T1000 (cell line): ENCODE measurements at regions not wholly inside any gene's neighbourhood (a gene's known extent, or its start where the extent isn't known, plus 50 kb on each side); places are given as distances from the start of the nearest gene placed in this dataset.

Source experiments
- DNase-seq: peaks from one replicate; lab custom pipeline; 2025; ENCODE audit warnings: mixed read lengths; lab: John Stamatoyannopoulos, UW

DNA sequence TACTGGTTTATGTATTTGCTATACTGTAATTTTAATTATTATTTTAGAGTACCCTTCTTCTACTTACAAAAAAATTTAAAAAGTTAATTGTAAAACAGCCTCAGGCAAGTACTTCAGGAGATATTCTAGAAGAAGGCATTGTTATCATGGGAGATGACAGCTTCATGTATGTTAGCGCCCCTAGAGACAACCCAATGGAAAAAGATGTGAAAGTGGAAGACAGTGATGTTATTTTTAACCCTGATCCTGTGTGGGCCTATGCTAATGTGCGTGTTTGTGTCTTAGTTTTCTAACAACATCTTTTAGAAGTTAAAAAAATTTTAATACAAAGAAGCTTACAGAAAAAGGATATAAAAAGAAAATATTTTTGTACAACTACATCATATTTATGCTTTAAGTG is 205.0 kb downstream of the FAM76B start:
- DNase-seq: no peak

DNA sequence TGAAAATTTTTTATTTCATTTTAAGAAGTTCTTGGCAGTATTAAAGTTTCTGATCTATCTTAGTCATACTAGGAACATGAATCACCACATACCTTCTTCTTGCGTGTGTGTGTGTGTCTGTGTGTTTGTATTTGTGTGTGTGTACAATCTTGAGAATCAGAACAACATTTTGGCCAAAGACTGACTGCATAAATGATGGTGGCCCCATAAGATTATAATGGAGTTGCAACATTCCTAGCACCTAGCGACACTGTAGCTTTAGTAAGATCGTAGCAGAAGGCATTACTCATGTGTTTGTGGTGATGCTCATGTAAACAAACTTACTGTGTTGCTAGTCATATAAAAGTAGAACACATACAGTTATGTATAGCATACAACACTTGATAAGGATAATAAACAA is 205.4 kb downstream of the FAM76B start:
- DNase-seq: no peak

DNA sequence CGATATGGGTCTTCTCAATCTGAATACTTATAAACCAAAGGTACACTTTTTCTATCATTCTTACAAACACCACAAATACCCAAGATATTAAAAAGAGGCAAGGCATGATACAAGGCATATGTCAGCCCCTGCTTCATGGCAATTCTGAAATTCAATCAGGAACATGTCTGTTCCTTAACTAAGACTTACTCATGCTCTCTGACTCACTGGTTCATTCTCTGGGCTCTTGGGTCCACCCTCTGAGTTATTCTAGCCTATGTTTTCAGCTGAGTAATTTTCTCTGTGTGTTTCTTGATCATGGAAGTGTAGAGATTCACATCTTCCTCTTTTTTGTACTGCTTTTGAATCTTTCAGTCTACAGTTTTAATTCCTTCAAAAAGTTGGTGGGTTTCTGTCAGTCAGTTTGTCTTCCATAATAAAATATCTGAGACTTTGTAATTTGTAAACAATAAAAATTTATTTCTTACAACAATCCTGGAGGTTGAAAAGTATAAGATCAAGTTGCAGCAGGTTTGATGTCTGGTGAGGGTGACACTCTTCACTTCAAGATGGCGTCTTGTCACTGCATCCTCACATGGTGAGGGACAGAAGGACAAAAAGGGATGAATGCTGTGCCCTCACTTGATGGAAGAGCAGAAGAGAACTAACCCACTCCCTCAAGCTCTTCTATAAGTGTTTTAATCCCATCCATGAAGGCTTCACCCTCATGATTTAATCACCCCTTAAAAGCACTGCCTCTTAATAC is 211.7 kb downstream of the FAM76B start:
- no peak for DNase-seq

DNA sequence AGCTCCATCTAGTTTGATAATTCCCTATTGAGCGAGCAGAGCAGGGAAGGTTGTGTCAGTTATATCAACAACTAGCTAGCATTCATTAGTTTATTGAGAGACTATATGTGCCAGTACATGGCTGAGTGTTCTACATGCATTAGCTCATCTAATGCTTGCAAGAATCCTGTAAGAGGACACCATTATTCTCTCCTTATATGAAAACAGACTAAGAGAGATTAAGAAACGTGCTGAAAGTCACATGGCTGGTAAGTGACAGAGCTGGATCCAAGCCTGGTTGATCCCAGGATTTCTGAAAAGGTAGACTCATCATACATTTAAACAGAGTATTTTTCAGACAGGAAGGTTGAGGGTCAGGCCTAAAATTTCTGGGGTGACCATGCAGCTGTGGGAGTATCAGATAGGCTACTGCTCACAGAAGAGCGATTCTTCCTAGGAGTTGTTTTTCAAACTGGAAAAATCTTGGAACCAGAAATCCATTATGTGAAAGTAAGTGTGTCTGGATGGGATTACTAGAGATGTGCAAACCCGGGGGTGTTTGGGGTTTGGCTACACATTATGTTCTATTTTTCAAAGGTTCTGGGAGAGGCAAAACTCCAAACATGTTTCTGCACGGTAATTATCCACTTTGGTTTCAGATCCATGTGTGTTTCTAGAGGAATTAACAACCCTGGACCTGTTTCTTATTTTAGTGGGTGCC is 213.3 kb downstream of the FAM76B start:
- no peak for DNase-seq

DNA sequence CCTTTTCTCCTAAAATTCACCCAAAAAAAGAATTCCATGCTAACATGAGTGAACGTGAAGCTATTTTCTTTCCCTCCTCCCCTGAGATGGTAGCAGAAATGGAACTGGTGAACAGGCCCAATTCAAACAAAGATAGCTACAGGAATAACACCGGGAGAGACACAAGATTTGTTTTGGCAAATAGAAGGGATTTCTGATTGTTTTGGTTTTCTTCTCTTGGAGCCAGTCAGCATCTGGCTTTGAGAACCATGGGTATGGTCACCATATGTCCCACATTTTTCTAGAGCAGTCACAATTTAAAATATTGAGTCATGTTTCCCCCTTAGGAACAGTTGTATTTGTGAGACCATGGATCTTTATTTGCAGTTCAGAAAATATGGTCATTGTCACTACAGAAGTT is 214.1 kb downstream of the FAM76B start:
- DNase-seq: no peak

DNA sequence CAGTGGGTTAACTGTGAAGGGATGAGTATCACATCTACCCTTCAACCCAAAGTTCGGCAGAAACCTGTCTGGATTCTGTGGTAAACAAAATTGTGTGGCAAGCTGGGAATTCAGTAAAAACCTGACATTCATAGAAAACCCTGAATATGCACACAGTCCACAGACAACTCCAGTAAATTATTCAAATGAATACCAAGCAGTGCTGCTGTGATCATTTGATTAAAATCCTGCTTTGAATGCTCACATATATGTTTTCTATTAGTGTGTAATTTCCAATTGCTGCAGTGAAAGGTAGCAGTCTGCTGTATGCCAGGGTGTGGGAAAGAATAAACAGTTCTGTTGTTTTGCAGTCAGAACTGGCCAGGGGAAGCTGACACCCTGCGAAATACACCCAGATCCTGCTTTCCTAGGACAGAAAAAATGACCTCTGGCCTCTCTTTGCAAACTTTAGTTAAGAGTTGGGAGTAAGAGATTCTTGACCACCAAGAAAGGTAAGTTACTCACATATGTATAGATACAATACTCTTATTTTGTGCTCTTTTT is 217.8 kb downstream of the FAM76B start:
- DNase-seq: no peak

DNA sequence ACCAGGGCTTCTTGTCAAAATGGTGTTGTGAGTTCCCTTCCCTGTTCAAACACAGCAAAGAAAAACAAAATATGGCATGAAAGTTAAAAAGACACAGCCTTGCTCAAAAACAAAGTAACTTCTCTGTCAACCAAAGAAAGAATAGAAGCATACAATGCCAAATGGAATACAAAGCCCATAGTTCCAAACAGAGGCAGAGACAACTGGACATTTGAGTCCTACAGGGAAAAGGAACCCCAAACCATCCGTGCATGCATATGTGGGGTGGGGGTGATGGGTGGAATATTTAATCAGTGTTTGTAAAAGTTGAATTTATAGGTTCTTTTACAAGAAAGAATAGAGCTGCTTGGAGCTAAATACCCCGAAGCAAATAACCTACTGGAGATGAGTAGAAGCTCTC is 218.7 kb downstream of the FAM76B start:
- DNase-seq: no peak

DNA sequence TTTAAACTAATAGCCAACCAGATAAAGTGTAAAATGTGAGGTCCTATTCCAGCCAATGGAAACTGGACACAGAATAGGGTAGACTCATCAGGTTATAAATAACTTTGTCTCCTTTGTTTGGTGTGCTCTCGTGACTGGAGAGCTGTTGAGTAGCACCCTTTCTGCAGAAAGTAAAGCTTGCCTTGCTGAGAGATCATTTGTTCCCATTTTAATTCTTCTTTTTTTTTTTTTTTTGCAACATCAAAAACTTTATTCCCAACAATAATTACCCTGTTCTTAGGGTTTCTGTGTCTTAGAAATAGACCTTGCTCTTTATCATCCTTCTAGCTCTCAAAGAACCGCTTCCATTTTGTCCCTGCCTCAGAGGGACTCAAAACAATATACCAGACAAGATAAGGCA is 220.4 kb downstream of the FAM76B start:
- no peak for DNase-seq

DNA sequence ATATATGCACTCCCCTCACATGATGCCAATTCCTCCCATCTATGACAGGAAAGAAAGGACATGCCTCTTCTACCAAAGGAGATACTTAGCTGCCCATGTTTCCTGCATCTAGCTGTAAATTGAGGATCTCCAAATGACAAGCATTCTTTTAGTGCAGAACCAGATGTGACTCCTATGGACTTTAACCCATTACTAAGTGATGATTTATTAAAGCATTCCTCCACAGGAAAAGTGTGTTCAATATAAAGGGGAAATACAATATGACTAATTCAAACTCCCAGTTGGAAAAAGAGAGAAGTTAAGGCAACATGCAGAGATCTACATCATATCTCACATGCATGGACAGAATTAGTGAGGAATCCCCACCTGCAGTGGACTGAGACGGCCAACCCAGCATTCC is 221.3 kb downstream of the FAM76B start:
- DNase-seq: no peak

DNA sequence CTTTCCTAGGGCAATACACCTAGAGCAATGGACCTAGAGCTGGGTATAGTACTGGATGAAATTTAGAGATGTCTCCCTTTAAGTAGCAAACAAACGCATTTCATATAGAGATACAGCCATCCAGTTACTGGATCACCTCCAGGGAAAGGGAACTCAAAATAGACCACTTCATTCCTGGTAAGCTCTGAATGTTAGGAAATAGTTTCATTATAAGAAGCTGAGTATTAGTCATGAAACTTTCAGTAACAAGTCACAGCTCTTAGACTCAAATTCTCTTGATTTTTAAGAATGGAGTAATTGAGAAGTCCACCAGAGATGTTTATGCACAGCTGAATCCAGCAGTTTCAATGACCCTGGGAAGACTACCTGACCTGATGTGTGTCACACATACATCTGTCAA is 221.9 kb downstream of the FAM76B start:
- no peak for DNase-seq

DNA sequence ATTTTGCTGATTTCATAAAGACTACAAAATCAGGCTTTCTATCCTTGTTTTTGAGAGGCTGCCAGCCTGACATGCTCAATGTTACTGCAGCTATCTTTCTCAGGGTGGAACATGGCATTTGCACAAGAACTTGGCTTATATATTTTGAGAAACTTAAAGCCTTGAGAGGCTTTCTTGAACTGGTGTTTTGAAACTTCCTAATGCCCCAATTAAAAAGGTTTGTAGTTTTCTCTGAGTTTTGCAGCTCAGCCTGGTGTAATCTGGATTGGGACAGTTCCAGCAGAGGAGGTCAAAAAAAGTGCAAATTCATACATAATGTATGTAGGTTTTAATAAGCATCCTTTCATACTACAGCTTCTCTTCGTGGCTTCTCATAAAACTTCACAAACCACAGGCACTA is 223.4 kb downstream of the FAM76B start:
- DNase-seq: no peak

DNA sequence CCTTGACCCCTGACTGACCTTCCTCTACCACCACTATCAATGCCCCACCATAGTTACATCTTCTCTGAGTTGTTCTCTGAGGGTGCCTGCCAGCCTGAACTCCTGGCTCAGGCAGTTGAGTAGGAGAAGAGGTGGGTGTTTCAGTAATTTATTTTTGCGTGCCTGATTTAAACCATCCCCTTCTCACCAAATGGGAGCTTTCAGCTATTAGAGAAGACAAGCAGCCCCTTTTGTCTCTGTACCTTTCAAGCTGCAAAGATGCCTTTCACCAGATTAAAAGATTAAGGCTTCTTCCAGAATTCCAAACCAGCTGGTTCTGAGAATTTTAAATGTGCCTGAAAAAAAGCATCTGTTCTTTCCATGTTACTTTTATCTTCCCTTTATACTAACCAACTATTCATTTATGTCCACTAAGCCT is 223.8 kb downstream of the FAM76B start:
- no peak for DNase-seq

DNA sequence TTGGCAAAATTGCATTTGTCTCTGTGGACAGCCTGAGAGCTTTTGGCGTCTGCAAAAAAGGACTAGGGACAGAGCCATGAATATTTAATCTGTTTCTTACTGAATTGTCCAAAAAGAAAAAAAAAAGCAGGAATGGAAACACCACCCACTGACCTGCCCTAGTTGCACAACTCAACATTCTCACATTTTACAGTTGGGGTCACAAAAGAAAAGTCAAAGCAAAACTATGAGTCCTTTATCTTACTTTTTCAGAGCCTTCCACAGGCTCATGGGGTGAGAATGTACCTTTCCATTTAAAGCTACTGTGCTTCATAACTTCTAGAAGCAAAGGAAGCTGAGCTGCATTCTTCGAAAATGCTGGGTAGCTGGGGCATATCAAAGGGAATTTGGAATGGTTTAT is 225.7 kb downstream of the FAM76B start:
- no peak for DNase-seq

DNA sequence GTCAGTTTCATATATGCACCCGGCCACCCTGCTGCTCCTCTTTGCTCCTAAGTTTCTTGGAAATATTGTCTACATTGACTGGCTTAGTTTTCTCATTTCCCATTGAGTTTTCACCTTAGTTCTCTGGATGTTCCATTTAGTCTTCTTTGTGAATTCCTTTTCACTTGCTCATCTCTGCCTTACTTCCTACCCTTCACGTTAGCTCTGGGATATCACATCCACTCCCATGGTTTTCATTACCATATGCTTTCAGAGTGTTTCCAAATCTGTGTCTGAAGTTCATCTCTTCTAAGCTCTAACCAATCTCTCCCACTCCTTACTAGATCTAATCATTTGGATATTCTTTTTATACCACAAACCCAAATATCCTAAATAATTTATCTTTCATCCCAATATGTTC is 226.4 kb downstream of the FAM76B start:
- DNase-seq: no peak

DNA sequence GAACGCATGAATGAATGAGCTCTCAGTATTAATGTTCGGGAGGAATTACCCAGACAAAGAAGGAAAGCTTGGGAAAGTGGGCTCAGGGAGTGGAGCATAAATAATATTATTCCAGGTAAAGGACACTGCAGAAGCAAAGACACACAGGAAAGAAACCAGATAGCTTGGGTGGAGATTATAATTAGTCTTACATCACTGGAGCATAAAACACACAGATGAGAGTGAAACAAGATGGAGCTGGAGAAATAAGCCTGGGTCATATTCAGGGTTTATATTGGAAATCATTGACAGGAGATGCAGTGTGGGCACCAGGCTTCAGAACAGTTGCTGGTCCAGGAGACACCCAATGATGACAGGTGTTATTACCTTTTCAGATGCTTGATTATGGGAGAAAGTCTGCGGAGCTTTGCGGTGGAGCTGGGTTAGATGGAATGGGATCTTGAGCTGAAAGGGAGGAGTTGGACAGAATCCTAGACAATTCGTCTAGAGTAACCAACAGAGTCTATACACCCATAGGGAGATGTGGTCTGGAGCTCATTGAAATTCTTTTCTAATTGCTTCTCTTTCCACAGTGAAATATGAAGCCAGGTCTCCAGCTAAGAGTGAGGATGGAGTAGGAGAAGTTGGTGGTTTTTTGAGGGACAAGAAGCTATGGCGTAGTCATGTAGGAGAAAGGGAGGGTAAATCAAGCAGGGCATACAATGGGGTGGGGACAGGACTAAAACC is 227.2 kb downstream of the FAM76B start:
- DNase-seq: no peak

DNA sequence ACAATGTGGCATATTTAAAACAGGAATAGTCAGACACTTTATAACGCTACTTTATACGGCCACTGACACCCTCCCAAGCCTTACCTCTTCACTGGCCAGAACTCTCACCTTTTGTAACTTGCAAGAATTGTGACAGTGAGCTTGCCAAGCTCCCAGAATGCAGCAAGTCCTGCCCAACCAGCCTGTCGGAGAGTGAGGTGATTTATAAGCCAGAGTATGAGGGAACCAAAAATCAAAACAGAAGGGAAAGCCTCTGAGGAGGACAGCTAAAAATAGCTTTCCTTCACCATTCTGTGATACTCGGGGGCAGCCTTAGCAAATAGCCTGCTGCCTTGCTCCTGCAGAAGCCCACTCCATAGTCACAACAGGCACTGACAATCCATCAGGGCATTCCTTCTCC is 229.7 kb downstream of the FAM76B start:
- DNase-seq: no peak

DNA sequence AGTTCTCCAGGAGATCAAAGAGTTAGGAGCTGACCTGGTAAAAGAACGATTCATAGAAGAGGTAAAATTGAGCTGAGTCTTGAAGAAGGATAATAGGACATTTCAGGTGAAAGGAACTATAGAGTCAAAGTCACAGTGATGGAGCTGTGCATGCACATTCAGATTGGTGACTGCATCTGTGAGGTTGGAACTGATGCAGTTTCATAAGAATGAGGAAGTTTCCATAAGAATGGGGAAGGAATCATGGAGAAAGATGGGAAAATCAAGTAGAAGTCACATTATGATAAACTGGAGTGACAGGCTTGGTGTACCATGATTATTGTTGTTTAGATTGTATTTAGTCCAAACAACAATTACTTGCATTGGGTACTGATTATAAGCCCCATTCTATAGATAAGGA is 232.2 kb downstream of the FAM76B start:
- DNase-seq: no peak

DNA sequence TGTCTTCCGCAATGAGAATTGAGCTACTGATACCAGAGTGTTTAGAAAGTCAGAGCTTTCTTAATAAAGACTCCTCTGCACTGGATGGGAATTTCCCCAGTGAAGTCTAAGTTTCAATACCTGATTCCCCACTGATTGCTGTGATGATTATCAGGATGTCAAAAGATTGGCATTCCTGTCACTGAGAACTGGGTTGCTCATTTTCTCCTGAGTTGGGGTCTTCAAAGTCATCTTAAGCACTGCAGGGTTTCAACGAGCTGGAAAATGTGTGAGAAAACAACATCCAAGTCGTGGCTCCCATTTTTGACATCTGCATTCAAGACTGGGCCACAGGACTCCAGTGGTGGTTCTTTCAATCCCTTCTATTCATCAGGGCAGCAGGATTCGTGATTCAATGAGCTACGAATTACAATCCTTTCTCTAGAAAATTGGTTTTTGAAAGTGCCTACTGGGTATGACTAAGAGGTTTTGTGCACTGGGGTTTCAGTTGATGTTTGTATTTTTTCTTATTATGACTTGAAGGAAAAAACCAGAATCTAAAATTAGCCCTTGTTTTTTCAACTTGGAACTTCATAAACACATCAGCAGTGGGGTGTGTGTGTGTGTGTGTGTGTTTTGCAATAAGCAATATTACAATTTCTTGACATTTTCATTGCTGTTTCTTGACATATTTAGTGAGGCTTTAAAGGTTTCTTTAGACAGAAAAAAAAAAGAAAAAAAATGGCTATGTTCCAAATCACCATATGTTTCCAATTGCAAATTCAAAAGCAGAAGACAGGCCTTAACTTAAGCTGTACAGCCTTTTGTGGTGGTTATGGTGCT is 233.0 kb downstream of the FAM76B start:
- DNase-seq: no peak

DNA sequence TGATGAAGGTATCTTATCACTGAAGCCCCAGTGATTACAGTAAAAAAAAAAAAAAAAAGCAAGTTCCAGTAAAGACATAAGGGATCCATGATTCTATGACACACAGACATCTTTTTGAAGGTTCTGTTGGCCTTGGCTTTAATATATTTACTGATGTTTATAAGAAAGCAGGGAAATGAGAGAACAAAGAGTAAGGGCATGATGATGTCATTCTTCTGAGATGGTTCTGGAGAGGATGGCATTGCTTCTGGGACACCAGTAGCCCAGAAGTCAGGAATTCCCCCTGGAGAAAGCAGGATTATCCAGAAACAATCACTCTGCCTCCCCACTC is 233.6 kb downstream of the FAM76B start:
- DNase-seq: no peak

DNA sequence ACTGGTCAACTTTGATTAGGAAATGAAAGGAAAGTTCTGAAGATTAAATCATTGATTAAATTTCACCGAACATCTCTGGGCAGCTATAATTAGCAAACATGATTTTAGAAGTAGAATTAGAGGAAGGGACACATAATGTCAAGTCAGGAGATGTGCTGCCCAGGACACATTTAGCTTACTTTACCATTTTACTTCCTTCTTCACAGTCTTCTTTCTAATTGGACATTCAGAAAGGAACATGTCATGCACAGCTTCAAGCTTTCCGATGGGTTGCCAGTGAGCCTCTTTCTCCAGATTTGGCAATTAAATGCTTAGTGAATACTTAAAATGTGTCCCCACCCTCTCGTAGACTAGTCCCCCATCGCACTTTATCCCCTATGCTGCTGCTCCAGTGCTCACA is 234.7 kb downstream of the FAM76B start:
- DNase-seq: no peak

DNA sequence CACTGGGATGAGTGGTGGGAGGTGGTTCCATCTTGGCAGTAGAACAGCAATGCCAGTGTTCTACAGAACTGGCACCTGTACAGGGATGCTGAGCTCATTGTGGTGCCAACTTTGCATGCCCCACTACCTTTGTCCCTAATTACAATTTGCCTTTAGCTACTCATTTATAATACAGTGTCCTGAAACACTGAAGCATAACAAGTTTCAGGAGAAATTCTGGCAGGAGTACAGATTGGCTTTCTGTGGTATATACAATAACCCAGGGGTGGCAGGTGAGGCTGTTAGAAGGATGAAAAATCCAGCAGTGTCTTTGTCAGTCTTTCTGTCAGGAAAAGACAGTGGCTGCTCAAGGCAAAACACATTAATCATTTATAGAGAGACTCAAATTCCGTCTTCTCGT is 240.3 kb downstream of the FAM76B start:
- no peak for DNase-seq

DNA sequence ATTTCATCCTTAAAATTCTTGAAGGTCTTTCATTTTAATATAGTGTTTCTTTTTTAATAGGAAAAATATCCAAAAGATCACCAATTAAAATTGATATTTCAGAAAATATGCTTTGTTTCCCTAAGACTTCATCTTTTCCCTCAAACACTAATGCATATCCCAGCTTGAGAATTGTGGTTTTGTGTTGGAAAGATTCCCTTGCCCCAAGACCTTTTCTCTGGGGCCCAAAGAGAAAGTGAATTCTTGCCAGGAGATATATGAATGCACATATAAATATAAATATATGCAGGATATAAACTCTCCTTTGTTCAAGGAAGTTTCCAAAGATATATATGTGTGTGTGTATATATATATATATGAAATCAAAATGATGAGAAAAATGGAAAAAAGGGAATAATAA is 241.2 kb downstream of the FAM76B start:
- DNase-seq: no peak
